CD4-positive, alpha-beta T cell treated with Interleukin-2 at 100 ng/mL for 4 hours (primary cell): ENCODE measurements at regions not wholly inside any gene's neighbourhood (a gene's known extent, or its start where the extent isn't known, plus 50 kb on each side); places are given as distances from the start of the nearest gene placed in this dataset.
"Not testable (repeated sequence)": the region's sequence is repeated elsewhere in the genome, so short reads cannot be mapped to it uniquely, and the experiment has no call there.

Source experiments
- DNase-seq: peaks from one replicate; pipeline ENCODE4 v3.0.0-alpha.2; 2020; ENCODE audit warnings: low spot score

GRCh38 chr9:64370344-64370743 is 914.7 kb downstream of the FOXD4L5 start:
- DNase-seq: not testable (repeated sequence)

GRCh38 chr9:64369644-64370043 is 915.4 kb downstream of the FOXD4L5 start:
- not testable (repeated sequence) for DNase-seq

- peak; percentile 78 for DNase-seq
These were observed 915.9 kb downstream of the FOXD4L5 start for GRCh38 chr9:64369114-64369513.

- not testable (repeated sequence) for DNase-seq
These were observed 916.4 kb downstream of the FOXD4L5 start for GRCh38 chr9:64368644-64368942.

- not testable (repeated sequence) for DNase-seq
These were observed 917.0 kb downstream of the FOXD4L5 start for GRCh38 chr9:64367826-64368643.
